GM21737 (cell line): ENCODE measurements at regions not wholly inside any gene's neighbourhood (a gene's known extent, or its start where the extent isn't known, plus 50 kb on each side); places are given as distances from the start of the nearest gene placed in this dataset.
"Not testable (repeated sequence)": the region's sequence is repeated elsewhere in the genome, so short reads cannot be mapped to it uniquely, and the experiment has no call there.

Experiments used
- ATAC-seq: cut with Tn5 transposase; IDR thresholded peaks from one replicate; pipeline ENCODE4 v1.9.1; 2021; ENCODE audit warnings: mild to moderate bottlenecking, moderate library complexity; ENCODE audit not compliant: unreplicated experiment

- ATAC-seq, result no peak
These were observed 55.1 kb downstream of the ID4 start for GRCh38 chr6:19892260-19892659.

GRCh38 chr6:19895866-19896692, 58.9 kb downstream of the ID4 start:
- no peak for ATAC-seq

- ATAC-seq, result no peak
These were observed 59.5 kb downstream of the ID4 start for GRCh38 chr6:19896693-19897010.

GRCh38 chr6:19898141-19898740, 61.1 kb downstream of the ID4 start:
- no peak for ATAC-seq

GRCh38 chr6:19902201-19902600, 65.0 kb downstream of the ID4 start:
- ATAC-seq, result no peak

- ATAC-seq, result not testable (repeated sequence)
These were observed 67.2 kb downstream of the ID4 start for GRCh38 chr6:19904408-19904807.

- no peak for ATAC-seq
These were observed 68.4 kb downstream of the ID4 start for GRCh38 chr6:19905584-19905983.

GRCh38 chr6:19906171-19906570, 69.0 kb downstream of the ID4 start:
- ATAC-seq, result no peak

GRCh38 chr6:19911223-19911622, 74.1 kb downstream of the ID4 start:
- no peak for ATAC-seq

- ATAC-seq, result no peak
These were observed 81.3 kb downstream of the ID4 start for GRCh38 chr6:19918436-19918835.

- ATAC-seq, result no peak
These were observed 84.6 kb downstream of the ID4 start for GRCh38 chr6:19921786-19922185.

- ATAC-seq, result no peak
These were observed 88.4 kb downstream of the ID4 start for GRCh38 chr6:19925533-19925932.

GRCh38 chr6:19928461-19928860, 91.3 kb downstream of the ID4 start:
- no peak for ATAC-seq

- no peak for ATAC-seq
These were observed 92.1 kb downstream of the ID4 start for GRCh38 chr6:19929312-19929711.

- no peak for ATAC-seq
These were observed 97.9 kb downstream of the ID4 start for GRCh38 chr6:19934996-19935591.

- ATAC-seq, result not testable (repeated sequence)
These were observed 102.2 kb downstream of the ID4 start for GRCh38 chr6:19939321-19939720.

GRCh38 chr6:19939926-19940325, 102.8 kb downstream of the ID4 start:
- not testable (repeated sequence) for ATAC-seq

GRCh38 chr6:19943042-19943441, 105.9 kb downstream of the ID4 start:
- no peak for ATAC-seq

- no peak for ATAC-seq
These were observed 108.7 kb downstream of the ID4 start for GRCh38 chr6:19945843-19946358.

GRCh38 chr6:19949155-19949554, 112.0 kb downstream of the ID4 start:
- no peak for ATAC-seq

GRCh38 chr6:19964115-19964514, 126.9 kb downstream of the ID4 start:
- no peak for ATAC-seq

GRCh38 chr6:19968201-19968600, 131.0 kb downstream of the ID4 start:
- ATAC-seq, result no peak
